HepG2 (cell line): ENCODE measurements at regions not wholly inside any gene's neighbourhood (a gene's known extent, or its start where the extent isn't known, plus 50 kb on each side); places are given as distances from the start of the nearest gene placed in this dataset.

Source experiments
- ATAC-seq: fragments of 200-7000 bp; cut with Tn5 transposase; 3 replicates; pipeline ENCODE4 v1.9.1; 2020; ENCODE audit warnings: mild to moderate bottlenecking, moderate library complexity
- BruUV-seq: library from RNA; stranded (reverse); fragments of 400-500 nt; replicated peaks from 2 replicates; lab custom pipeline; 2021; lab: Mats Ljungman, UMichigan
- CTCF ChIA-PET: fragments of 300-600 bp; formaldehyde crosslinking; extraction: SDS; loops from one replicate; lab custom pipeline; 2021; ENCODE audit warnings: low total read pairs, inconsistent platforms, low intra/inter-chr PET ratio; lab: Yijun Ruan, JAX
- POLR2A ChIA-PET: fragments of 350-600 bp; sonication (Branson Sonifier 250); formaldehyde crosslinking; loops from one replicate; lab custom pipeline; 2020; ENCODE audit warnings: antibody characterized with exemption, inconsistent platforms; lab: Yijun Ruan, JAX
- DNase-seq: peaks from one replicate; pipeline ENCODE4 v3.0.0-alpha.2; 2015; ENCODE audit warnings: low spot score
- FAIRE-seq: peaks from 3 replicates; lab custom pipeline; 2011; peaks lifted over from hg19 to GRCh38; lab: Jason Lieb, UNC
- H2AFZ ChIP-seq: one replicate; pipeline ENCODE4 v1.6.1; 2011; ENCODE audit warnings: low read length, inconsistent platforms
- H3K27ac ChIP-seq: fragments of 300-600 bp; 3 replicates; pipeline ENCODE4 v1.8.0; 2011; ENCODE audit warnings: mixed run types, mild to moderate bottlenecking, mixed read lengths, low read length, inconsistent platforms; ENCODE audit not compliant: insufficient read depth; ENCODE audit errors: extremely low read length
- H3K27me3 ChIP-seq, 2 experiments: fragments of 200-600 bp in 1 of 2; 2 replicates in 1 of 2; 3 replicates in 1 of 2; pipeline versions ENCODE4 v1.6.0 to v1.8.0; 2011; ENCODE audit warnings: low read length in 2 of 2, mild to moderate bottlenecking in 2 of 2, moderate library complexity in 2 of 2, inconsistent platforms in 1 of 2; ENCODE audit not compliant: insufficient read depth in 2 of 2, control insufficient read depth in 1 of 2
- H3K36me3 ChIP-seq, 2 experiments: fragments of 200-600 bp in 1 of 2; replicated peaks in 1 of 2; 2 replicates in 1 of 2; 3 replicates in 1 of 2; pipeline versions ENCODE4 v1.5.1 to v1.8.0; 2011; ENCODE audit warnings: low read length in 2 of 2, inconsistent platforms in 1 of 2; ENCODE audit not compliant: insufficient read depth in 2 of 2, control insufficient read depth in 1 of 2
- H3K4me1 ChIP-seq: 2 replicates; pipeline ENCODE4 v1.5.1; 2012; ENCODE audit warnings: low read length, inconsistent platforms; ENCODE audit not compliant: insufficient read depth
- H3K4me2 ChIP-seq: 2 replicates; pipeline ENCODE4 v1.6.0; 2011; ENCODE audit warnings: low read depth, low read length, inconsistent platforms
- H3K4me3 ChIP-seq, 3 experiments: fragments of 200-600 bp in 1 of 3; sonication (generic), shearing (Covaris generic) in 1 of 3; replicated peaks in 1 of 3; 2 replicates each; pipeline ENCODE4 v1.5.1; 2011 to 2016; ENCODE audit warnings: low read length in 3 of 3, inconsistent platforms in 2 of 3, low read depth in 2 of 3, mild to moderate bottlenecking in 2 of 3, control low read depth in 1 of 3, mixed read lengths in 1 of 3; ENCODE audit not compliant: insufficient read depth in 1 of 3
- H3K79me2 ChIP-seq: one replicate; pipeline ENCODE4 v1.6.1; 2011; ENCODE audit warnings: low read length, inconsistent platforms; ENCODE audit not compliant: insufficient read depth
- H3K9ac ChIP-seq: 2 replicates; pipeline ENCODE4 v1.6.0; 2011; ENCODE audit warnings: mild to moderate bottlenecking, low read depth, low read length, inconsistent platforms; ENCODE audit not compliant: insufficient read depth
- H3K9me3 ChIP-seq: 2 replicates; pipeline ENCODE4 v1.5.1; 2012; ENCODE audit warnings: mild to moderate bottlenecking, low read length
- H4K20me1 ChIP-seq: 2 replicates; pipeline ENCODE4 v1.6.0; 2011; ENCODE audit warnings: inconsistent platforms, mild to moderate bottlenecking, low read length, moderate library complexity; ENCODE audit not compliant: insufficient read depth
- ATF1 ChIP-seq: IDR thresholded peaks from 2 replicates; pipeline ENCODE4 v1.6.1; 2016; ENCODE audit warnings: mild to moderate bottlenecking, control low read depth
- ATF4 ChIP-seq, 2 experiments: fragments of 450-650 bp in 1 of 2; sonication (generic) in 1 of 2; formaldehyde crosslinking; IDR thresholded peaks; 2 replicates each; pipeline versions ENCODE4 v1.5.0 to v1.8.0; 2020 to 2022; ENCODE audit warnings: mild to moderate bottlenecking in 1 of 2, missing genetic modification reagents in 1 of 2
- CTCF ChIP-seq: sonication (generic); formaldehyde crosslinking; IDR thresholded peaks from 2 replicates; pipeline ENCODE4 v1.5.0; 2020; ENCODE audit warnings: mild to moderate bottlenecking, missing genetic modification reagents, moderate library complexity
- FOXC1 ChIP-seq: sonication (generic); formaldehyde crosslinking; IDR thresholded peaks from 2 replicates; pipeline ENCODE4 v1.8.0; 2022; ENCODE audit warnings: mild to moderate bottlenecking, missing genetic modification reagents, borderline replicate concordance
- HOXD1 ChIP-seq: sonication (generic); formaldehyde crosslinking; IDR thresholded peaks from 2 replicates; pipeline ENCODE4 v1.5.0; 2020; ENCODE audit warnings: missing genetic modification reagents
- JDP2 ChIP-seq: sonication (generic); formaldehyde crosslinking; IDR thresholded peaks from 2 replicates; pipeline ENCODE4 v1.8.1; 2022; ENCODE audit warnings: missing genetic modification reagents, borderline replicate concordance
- NAIF1 ChIP-seq: sonication (generic); formaldehyde crosslinking; IDR thresholded peaks from 2 replicates; pipeline ENCODE4 v1.5.0; 2020; ENCODE audit warnings: mild to moderate bottlenecking, missing genetic modification reagents, borderline replicate concordance
- PAWR ChIP-seq: sonication (generic); formaldehyde crosslinking; IDR thresholded peaks from 2 replicates; pipeline ENCODE4 v1.4.0; 2020; ENCODE audit warnings: missing genetic modification reagents, mild to moderate bottlenecking, borderline replicate concordance
- PCBP1 ChIP-seq: fragments of 200-400 bp; formaldehyde crosslinking; IDR thresholded peaks from 2 replicates; pipeline ENCODE4 v1.6.1; 2017; ENCODE audit warnings: mild to moderate bottlenecking, low read depth, low read length, borderline replicate concordance
- ZNF282 ChIP-seq: fragments of 450-650 bp; IDR thresholded peaks from 2 replicates; pipeline ENCODE4 v1.6.1; 2018; ENCODE audit not compliant: partially characterized antibody
- ZNF580 ChIP-seq: IDR thresholded peaks from 2 replicates; pipeline ENCODE4 v1.6.1; 2016; ENCODE audit warnings: low read depth, borderline replicate concordance
- ZNF770 ChIP-seq: sonication (generic); formaldehyde crosslinking; IDR thresholded peaks from 2 replicates; pipeline ENCODE4 v1.5.0; 2020; ENCODE audit warnings: mild to moderate bottlenecking, missing genetic modification reagents
- ZNF782 ChIP-seq: sonication (generic); formaldehyde crosslinking; IDR thresholded peaks from 2 replicates; pipeline ENCODE4 v1.4.0; 2020; ENCODE audit warnings: missing genetic modification reagents, mild to moderate bottlenecking, borderline replicate concordance
- ZNF883 ChIP-seq: sonication (generic); formaldehyde crosslinking; IDR thresholded peaks from 2 replicates; pipeline ENCODE4 v1.5.1; 2020; ENCODE audit warnings: mild to moderate bottlenecking, missing genetic modification reagents; ENCODE audit errors: not compliant biosample characterization
- ZSCAN20 ChIP-seq: sonication (generic); formaldehyde crosslinking; IDR thresholded peaks from 2 replicates; pipeline ENCODE4 v1.4.0; 2020; ENCODE audit warnings: missing genetic modification reagents, mild to moderate bottlenecking, borderline replicate concordance
- WGBS: methylation state at CpG from one replicate; pipeline ENCODE4 v1.1.6; 2017; ENCODE audit warnings: low lambda C conversion rate; 5-methylcytosine and 5-hydroxymethylcytosine counted together
- in situ Hi-C: cut with HindIII; loops from 2 replicates; pipeline ENCODE4 v1.10.0; 2017; ENCODE audit warnings: low pct_unique_long_range_greater_than_20kb; ENCODE audit not compliant: extremely low pct_ligation_motif_present
- intact Hi-C: fragments of 100-400 bp; cut with micrococcal nuclease; formaldehyde crosslinking; loops from one replicate; pipeline ENCODE4 v1.10.0; 2022; ENCODE audit not compliant: unreplicated experiment

GRCh38 chr3:17909714-17910113 lies 167.3 kb upstream of the TBC1D5 start:
- no peaks in the 10 kb centered on the region for H4K20me1 ChIP-seq
- ATAC-seq (no peak), FAIRE-seq (no peak), DNase-seq (no peak)
- CTCF ChIA-PET, result no interaction called here
- no peak overlapping the region for H3K9ac ChIP-seq
- intact Hi-C loops (no loop called here), in situ Hi-C loops (no loop called here)
- POLR2A ChIA-PET, result no interaction called here
- no peak overlapping the region for H3K4me3 ChIP-seq
- no peak for TF ChIP-seq FOXC1 (CRISPR knock-in tag)
- TF ChIP-seq ATF1 (CRISPR knock-in tag), result no peak
- TF ChIP-seq ZNF770, result no peak
- no peak for TF ChIP-seq NAIF1 (CRISPR knock-in tag)
- TF ChIP-seq ZNF282, result no peak
- no peak for TF ChIP-seq PCBP1
- TF ChIP-seq ATF4 (CRISPR knock-in tag; IDR thresholded peaks at IDR 0.05), result no peak
- TF ChIP-seq ZNF782, result no peak
- no peak for TF ChIP-seq ZNF883
- TF ChIP-seq PAWR, result no peak
- no peak for TF ChIP-seq JDP2 (CRISPR knock-in tag)
- TF ChIP-seq CTCF, result no peak
- no peak for TF ChIP-seq HOXD1
- no peak for TF ChIP-seq ZNF580 (CRISPR knock-in tag)
- TF ChIP-seq ZSCAN20 (CRISPR knock-in tag), result no peak
- 0% methylated on average over 3 of the region's 3 CpGs for WGBS
- no peak overlapping the region for H2AFZ ChIP-seq
- H3K4me1 ChIP-seq, result no peaks in the 10 kb centered on the region
- no TSS peak for BruUV-seq
- no peaks in the 10 kb centered on the region for H3K36me3 ChIP-seq
- no peak overlapping the region for H3K27ac ChIP-seq
- H3K27me3 ChIP-seq, result peaks cover 0 to 3% of the 10 kb centered on the region in 2 experiments; a peak in 1 of 5 replicates
- H3K79me2 ChIP-seq, result no peaks in the 10 kb centered on the region
- H3K9me3 ChIP-seq, result no peaks in the 10 kb centered on the region
- no peak overlapping the region for H3K4me2 ChIP-seq
